ENCODE measurements at regions not wholly inside any gene's neighbourhood (a gene's known extent, or its start where the extent isn't known, plus 50 kb on each side); places are given as distances from the start of the nearest gene placed in this dataset.
"Not testable (repeated sequence)": the region's sequence is repeated elsewhere in the genome, so short reads cannot be mapped to it uniquely, and the experiment has no call there.

DNA sequence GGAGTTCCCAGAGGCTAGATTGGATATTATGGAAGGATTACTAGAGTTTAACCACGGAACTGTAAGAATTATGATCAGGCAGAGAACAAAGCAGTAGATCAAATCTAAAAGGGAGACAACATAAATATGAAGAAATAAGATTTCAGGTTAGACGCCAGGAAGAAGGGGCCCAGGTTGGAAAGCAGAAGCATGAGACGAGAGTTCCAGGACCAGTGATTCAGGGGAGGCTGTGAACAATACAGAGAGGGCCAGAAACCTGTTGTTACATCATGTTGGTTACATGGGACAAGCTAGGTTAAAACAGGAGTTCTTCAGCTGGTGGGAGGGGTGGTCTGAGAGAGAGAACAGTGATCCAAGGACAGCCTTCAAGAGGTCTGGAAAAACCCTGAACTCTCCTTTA, 128.4 kb upstream of the MROH9 start:
- no peak for TF ChIP-seq EZH2phosphoT487 (IDR thresholded peaks at IDR 0.05; ENCODE audit: borderline replicate concordance)
- TF ChIP-seq, protein P1, sequence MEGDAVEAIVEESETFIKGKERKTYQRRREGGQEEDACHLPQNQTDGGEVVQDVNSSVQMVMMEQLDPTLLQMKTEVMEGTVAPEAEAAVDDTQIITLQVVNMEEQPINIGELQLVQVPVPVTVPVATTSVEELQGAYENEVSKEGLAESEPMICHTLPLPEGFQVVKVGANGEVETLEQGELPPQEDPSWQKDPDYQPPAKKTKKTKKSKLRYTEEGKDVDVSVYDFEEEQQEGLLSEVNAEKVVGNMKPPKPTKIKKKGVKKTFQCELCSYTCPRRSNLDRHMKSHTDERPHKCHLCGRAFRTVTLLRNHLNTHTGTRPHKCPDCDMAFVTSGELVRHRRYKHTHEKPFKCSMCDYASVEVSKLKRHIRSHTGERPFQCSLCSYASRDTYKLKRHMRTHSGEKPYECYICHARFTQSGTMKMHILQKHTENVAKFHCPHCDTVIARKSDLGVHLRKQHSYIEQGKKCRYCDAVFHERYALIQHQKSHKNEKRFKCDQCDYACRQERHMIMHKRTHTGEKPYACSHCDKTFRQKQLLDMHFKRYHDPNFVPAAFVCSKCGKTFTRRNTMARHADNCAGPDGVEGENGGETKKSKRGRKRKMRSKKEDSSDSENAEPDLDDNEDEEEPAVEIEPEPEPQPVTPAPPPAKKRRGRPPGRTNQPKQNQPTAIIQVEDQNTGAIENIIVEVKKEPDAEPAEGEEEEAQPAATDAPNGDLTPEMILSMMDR (conservative IDR thresholded peaks at IDR 0.05; ENCODE audit: low read length): no peak
- Histone ChIP-seq H4K20me1 (ENCODE audit: insufficient read depth, low read length, poor library complexity, severe bottlenecking) (no peaks in the 10 kb centered on the region), H2AFZ (ENCODE audit: low read length) (no peak overlapping the region), H3F3A (ENCODE audit: low read depth) (no peaks in the 10 kb centered on the region), H3K4me1 (ENCODE audit: insufficient read depth, low read length, poor library complexity, severe bottlenecking) (no peaks in the 10 kb centered on the region), H3K27me3 (ENCODE audit: insufficient read depth, low read length, poor library complexity, severe bottlenecking) (no peaks in the 10 kb centered on the region), H3K4me3 (ENCODE audit: low read length, poor library complexity, severe bottlenecking) (no peak overlapping the region), H3K9me3 (ENCODE audit: insufficient read depth, low read depth, low read length) (no peaks in the 10 kb centered on the region), H3K9me2 (replicated peaks; ENCODE audit: low read depth, low read length) (no peaks in the 10 kb centered on the region), H3K4me2 (ENCODE audit: low read depth, low read length, poor library complexity, severe bottlenecking) (no peak overlapping the region), H3K36me3 (ENCODE audit: insufficient read depth, low read length) (no peaks in the 10 kb centered on the region), H3K79me2 (ENCODE audit: insufficient read depth, low read length) (no peaks in the 10 kb centered on the region), H3K9ac (ENCODE audit: low read depth, low read length, poor library complexity, severe bottlenecking) (no peak overlapping the region)

DNA sequence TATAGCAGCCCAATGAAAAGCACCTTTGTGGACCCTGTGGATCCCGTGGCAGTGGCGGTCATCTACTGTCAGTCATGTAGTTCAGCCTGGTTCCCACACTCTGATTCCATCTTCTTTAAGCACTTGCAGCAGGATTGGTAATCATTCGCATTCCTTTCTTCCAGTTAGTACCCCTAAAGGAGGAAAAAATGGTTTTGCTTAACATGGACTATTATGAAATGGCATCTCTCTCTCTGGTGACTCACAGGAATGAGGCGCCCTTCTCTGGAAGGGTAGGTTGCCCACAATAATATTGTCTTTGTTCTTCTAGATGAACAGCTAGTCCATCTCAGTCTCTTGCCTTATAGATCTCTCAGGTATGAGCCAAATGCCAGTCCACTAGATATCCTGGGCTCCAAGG, 127.9 kb upstream of the MROH9 start:
- no peaks in the 10 kb centered on the region for H3F3A ChIP-seq (ENCODE audit: low read depth)
- no peaks in the 10 kb centered on the region for H3K9me3 ChIP-seq (ENCODE audit: insufficient read depth, low read depth, low read length)
- no peak overlapping the region for H2AFZ ChIP-seq (ENCODE audit: low read length)
- no peaks in the 10 kb centered on the region for H3K27me3 ChIP-seq (ENCODE audit: insufficient read depth, low read length, poor library complexity, severe bottlenecking)
- no peaks in the 10 kb centered on the region for H3K79me2 ChIP-seq (ENCODE audit: insufficient read depth, low read length)
- H3K9ac ChIP-seq (ENCODE audit: low read depth, low read length, poor library complexity, severe bottlenecking): no peak overlapping the region
- H3K9me2 ChIP-seq (replicated peaks; ENCODE audit: low read depth, low read length): no peaks in the 10 kb centered on the region
- no peaks in the 10 kb centered on the region for H3K4me1 ChIP-seq (ENCODE audit: insufficient read depth, low read length, poor library complexity, severe bottlenecking)
- H3K36me3 ChIP-seq (ENCODE audit: insufficient read depth, low read length): no peaks in the 10 kb centered on the region
- no peaks in the 10 kb centered on the region for H4K20me1 ChIP-seq (ENCODE audit: insufficient read depth, low read length, poor library complexity, severe bottlenecking)
- no peak overlapping the region for H3K4me2 ChIP-seq (ENCODE audit: low read depth, low read length, poor library complexity, severe bottlenecking)
- no peak overlapping the region for H3K4me3 ChIP-seq (ENCODE audit: low read length, poor library complexity, severe bottlenecking)
- TF ChIP-seq, protein P1 (conservative IDR thresholded peaks at IDR 0.05; ENCODE audit: low read length): no peak
- no peak for TF ChIP-seq EZH2phosphoT487 (IDR thresholded peaks at IDR 0.05; ENCODE audit: borderline replicate concordance)

DNA sequence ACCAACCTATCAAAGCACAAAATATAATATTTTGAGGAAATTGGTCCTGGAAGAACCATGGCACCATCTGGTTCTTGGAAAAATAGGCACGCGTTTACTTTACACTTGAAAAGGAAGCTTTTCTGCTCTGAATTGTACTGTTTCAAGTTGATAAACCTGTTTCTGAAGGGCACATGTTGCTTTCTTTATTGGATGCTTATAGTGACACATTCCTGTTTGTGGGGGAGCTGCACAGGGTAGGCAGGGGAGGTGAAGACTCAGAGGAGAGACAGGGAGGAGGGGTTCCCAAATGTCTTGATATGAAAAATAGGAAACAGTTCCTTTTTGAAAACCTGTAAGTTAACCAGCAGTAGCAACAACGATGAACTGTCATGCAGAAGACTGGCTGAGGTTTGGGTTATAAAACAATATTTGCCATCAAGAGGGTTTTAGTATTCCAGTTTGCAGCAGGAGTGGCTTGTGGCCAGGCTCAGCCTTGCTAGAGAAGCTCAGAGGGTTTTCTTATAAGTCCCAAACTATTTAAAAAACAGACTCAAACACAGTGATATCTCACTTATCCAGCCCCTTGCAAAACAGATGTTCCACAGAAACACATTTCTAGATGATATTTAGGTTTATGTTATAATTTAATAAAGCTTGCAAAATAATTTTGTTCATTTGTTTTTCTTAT, 127.0 kb upstream of the MROH9 start:
- Histone ChIP-seq H3K9me2 (replicated peaks; ENCODE audit: low read depth, low read length) (no peaks in the 10 kb centered on the region), H3K4me1 (ENCODE audit: insufficient read depth, low read length, poor library complexity, severe bottlenecking) (no peaks in the 10 kb centered on the region), H3K4me3 (ENCODE audit: low read length, poor library complexity, severe bottlenecking) (no peak overlapping the region), H3K4me2 (ENCODE audit: low read depth, low read length, poor library complexity, severe bottlenecking) (no peak overlapping the region), H2AFZ (ENCODE audit: low read length) (no peak overlapping the region), H3K27me3 (ENCODE audit: insufficient read depth, low read length, poor library complexity, severe bottlenecking) (no peaks in the 10 kb centered on the region), H3K36me3 (ENCODE audit: insufficient read depth, low read length) (no peaks in the 10 kb centered on the region), H4K20me1 (ENCODE audit: insufficient read depth, low read length, poor library complexity, severe bottlenecking) (no peaks in the 10 kb centered on the region), H3K9me3 (ENCODE audit: insufficient read depth, low read depth, low read length) (no peaks in the 10 kb centered on the region), H3K9ac (ENCODE audit: low read depth, low read length, poor library complexity, severe bottlenecking) (no peak overlapping the region), H3F3A (ENCODE audit: low read depth) (no peaks in the 10 kb centered on the region), H3K79me2 (ENCODE audit: insufficient read depth, low read length) (no peaks in the 10 kb centered on the region)
- no peak for TF ChIP-seq EZH2phosphoT487 (IDR thresholded peaks at IDR 0.05; ENCODE audit: borderline replicate concordance)
- TF ChIP-seq, protein P1 (conservative IDR thresholded peaks at IDR 0.05; ENCODE audit: low read length): no peak

DNA sequence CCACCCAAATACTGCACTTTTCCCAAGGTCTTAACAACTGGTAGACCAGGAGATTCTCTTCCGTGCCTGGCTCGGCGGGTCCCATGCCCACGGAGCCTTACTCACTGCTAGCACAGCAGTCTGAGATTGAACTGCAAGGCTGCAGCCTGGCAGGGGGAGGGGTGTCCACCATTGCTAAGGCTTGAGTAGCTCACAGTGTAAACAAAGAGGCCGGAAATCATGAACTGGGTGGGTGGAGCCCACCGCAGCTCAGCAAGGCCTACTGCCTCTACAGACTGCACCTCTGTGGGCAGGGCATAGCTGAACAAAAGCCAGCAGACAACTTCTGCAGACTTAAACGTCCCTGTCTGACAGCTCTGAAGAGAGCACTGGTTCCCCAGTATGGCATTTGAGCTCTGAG, 124.3 kb upstream of the MROH9 start:
- not testable (repeated sequence) for H3K9me2 ChIP-seq (replicated peaks; ENCODE audit: low read depth, low read length); H2AFZ ChIP-seq (ENCODE audit: low read length); H4K20me1 ChIP-seq (ENCODE audit: insufficient read depth, low read length, poor library complexity, severe bottlenecking); H3K4me3 ChIP-seq (ENCODE audit: low read length, poor library complexity, severe bottlenecking); H3K9me3 ChIP-seq (ENCODE audit: insufficient read depth, low read depth, low read length); H3K4me1 ChIP-seq (ENCODE audit: insufficient read depth, low read length, poor library complexity, severe bottlenecking); H3F3A ChIP-seq (ENCODE audit: low read depth); H3K9ac ChIP-seq (ENCODE audit: low read depth, low read length, poor library complexity, severe bottlenecking); H3K4me2 ChIP-seq (ENCODE audit: low read depth, low read length, poor library complexity, severe bottlenecking); H3K27me3 ChIP-seq (ENCODE audit: insufficient read depth, low read length, poor library complexity, severe bottlenecking); H3K36me3 ChIP-seq (ENCODE audit: insufficient read depth, low read length); H3K79me2 ChIP-seq (ENCODE audit: insufficient read depth, low read length)

Data from Loucy (cell line).